CD4-positive, alpha-beta T cell treated with Interleukin-15 for 4 hours (primary cell): ENCODE measurements at regions not wholly inside any gene's neighbourhood (a gene's known extent, or its start where the extent isn't known, plus 50 kb on each side); places are given as distances from the start of the nearest gene placed in this dataset.

Source experiments
- DNase-seq: peaks from one replicate; pipeline ENCODE4 v3.0.0-alpha.2; 2020; ENCODE audit warnings: low spot score

DNA sequence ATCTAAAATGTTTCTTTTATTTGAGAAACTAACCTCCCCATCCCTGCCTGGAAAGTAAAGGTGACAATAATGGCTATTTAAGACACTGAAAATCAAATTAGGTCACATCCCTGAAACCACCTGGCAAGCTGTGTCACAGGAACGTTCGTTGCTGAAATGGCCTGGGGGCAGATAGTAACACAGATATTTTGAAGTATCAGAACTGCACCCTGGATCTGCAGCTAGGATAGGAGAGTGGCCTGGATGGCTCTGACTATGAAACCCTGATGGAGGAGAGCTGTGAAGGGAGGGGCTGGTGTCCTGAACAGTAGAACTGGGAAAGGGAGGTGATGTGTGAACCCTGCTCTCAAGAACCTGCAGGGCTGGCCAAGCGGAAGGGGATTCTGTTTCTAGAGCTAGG, 648.3 kb upstream of the CFAP20DC start:
- no peak for DNase-seq

DNA sequence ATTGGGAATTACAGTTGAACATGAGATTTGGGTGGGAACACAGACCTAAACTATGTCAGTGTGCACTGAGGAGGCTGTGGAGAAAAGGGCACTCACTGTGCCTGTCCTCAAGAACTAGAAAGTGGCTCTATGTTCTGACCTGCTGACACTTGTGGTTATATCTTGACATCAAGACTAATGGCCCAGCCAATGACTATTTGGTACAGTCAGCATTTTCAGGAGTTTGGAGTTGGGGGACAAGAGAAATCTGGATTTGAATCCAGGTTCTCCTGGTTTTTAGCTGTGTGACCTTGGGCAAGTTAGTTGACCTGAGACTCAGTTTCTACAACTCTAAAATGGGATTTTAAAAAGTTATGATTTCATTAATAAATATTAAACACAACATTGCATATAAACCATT, 647.0 kb upstream of the CFAP20DC start:
- DNase-seq = no peak

DNA sequence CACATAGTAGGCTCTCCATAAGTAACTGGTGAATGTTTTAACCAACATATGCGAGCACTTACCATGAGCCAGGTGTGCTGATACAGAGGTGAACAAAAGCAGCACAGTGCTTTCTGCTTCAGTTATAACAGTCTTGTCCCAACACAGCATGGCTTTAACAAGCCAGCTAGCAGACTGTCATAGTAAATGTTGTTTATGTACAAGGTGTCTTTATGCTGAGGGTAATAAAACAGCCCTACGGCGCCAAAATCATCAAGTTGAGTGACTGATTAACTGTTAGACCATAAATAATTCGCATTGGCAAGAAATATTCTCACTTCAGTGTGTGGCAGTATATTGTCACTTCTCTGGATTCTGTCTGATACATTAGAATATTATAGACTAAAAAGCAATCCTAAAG, 646.0 kb upstream of the CFAP20DC start:
- no peak for DNase-seq

DNA sequence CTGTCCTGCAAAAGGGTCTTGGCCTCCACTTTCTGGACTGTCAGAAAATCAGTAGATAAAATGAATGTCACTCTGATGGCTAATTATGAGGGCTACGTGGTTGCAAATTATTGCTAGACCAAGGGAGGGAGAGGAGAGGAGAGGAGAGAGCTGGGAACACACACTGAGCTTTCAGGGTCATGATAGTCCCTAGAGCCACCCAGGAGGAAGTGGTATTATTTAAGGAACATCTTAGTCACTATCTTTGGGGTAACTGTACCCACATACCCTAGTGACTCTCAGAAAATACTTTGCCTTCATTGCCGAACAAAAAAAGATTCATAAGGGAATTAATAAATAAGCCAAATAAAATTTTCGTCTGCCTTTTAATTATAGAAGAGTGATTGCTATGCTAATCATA, 642.3 kb upstream of the CFAP20DC start:
- DNase-seq = no peak

DNA sequence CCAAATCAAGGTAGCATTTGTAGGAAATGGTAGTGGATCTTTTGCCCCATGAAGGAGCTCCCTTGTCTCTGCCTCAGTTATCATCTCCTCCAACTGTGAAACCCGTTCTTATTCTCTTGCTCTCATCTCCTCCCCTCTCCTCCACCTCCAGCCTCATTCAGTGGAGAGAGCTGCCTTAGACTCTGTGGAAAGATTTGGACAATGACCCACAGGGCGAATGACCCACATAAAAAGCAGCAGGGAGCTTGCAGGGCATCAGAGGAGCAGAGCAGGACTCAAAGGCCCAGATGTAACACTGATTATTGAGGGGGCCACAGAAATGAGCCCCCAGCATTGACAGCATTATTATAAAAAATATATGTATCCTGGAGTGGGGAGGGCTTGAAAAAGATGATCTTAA, 641.1 kb upstream of the CFAP20DC start:
- no peak for DNase-seq

DNA sequence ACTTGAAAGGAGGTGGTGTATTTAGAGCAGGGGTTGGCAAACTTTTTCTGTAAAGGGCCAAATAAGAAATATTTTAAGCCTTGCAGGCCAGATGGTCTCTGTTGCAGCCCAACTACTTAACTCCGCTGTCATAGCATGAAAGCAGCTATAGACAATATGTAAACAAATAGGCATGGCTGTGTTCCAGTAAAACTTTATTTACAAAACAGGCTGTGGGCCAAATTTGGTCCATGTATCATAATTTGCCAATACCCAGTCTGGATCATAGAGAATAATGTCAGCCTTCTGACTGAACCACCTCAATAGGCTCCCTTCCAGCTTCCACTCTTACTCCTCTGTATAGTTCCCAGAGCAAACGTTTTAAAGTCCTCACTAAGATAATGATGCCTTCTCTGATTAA, 638.8 kb upstream of the CFAP20DC start:
- no peak for DNase-seq

DNA sequence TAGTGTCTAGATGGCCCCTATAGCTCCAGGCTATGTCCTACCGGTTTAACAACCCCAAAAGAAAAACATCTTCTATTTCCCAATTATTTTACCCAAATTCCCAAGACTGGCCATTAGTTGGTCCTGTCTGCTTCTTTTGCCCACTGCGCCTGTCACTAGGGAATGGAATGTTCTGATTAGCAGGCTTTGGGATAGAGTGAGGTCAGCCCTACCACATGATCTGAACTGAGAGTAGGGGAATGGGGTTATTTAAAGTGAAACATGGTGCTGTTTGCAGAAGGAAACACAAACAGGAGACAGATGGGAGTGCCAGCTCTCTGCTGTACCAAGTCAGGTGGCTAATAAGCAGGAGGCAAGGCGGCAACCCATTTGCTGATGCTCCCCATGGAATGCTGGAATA, 635.6 kb upstream of the CFAP20DC start:
- no peak for DNase-seq

DNA sequence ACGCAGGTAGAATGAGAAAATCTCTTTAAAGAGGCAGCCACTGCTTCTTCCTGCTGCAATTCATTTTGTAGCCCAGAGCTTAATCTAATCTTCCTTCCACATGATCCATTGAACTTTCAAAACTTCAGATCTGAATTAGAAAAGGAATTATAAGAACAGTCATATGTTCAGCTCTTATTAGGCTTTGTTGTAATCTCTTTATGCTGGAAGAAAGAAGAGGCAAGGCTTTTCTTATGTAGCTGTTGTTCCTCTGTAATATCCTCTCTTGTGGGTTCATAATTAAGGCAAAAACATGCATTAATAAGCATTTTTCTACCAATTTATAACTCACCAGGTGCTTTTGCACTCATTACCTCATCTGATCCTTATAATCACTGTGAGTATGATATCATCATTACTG, 634.9 kb upstream of the CFAP20DC start:
- no peak for DNase-seq

DNA sequence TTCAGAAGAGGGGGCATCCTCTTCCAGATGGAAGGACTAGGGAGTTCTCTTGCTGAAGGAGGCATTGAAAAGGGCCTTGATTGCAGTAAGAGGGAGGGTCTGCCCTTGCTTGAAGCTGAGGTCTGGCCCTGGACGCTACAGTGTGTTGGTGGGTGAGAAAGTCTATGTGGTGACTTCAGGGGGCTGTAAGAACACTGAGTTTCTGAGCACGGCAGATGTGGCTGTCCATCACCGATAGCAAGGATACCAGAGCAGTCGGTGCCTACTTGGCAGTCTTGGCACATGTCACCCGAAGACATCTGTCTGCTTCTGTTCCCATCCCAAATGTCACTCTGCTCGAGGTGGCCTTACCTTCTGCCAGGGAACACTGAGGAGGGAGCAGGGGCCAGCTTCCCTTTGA, 631.1 kb upstream of the CFAP20DC start:
- no peak for DNase-seq

DNA sequence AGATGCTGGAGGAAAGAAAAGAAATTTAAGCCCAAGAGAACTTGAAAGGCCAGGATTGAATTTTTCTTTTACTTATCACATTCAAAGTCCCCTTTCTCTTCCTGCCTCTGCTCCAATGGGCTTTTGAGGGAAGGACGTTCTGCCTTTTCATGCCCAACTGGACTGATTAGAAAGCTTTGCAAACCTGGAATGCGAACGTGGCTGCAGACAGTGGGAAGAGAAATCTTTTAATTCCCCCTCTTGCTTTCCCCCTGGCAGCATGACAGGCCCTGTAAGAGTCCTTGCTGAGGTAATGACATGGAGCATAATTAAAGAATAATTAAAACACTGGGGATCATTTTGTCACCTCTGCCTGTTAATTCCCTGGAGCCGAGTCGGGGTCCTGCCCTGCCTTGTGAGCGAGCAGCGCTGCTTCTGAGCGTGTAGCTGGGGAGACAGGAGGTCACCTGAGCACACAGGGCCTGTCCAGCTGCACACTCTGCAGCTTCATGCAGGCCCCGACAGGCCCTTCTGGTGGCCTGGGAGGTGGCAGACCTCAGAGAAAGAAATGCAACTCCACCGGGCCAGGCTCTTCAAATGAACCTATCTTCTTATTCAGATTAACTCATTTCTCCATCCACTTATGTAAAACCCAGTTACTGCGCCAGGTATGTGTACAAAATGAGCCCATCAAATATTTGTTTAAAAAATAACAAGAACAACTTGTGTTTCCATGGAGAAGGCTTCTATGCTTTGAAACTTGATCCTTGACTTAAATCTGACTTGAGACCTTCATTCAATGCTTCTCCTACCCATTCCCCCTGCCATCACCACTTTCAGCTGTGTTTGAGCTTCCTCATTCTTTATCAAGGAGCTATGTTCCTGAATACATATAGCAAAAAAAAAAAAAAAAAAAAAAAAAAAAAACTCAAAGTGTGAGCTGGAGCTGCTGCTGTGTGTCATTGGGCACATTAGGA, 628.2 kb upstream of the CFAP20DC start:
- no peak for DNase-seq

DNA sequence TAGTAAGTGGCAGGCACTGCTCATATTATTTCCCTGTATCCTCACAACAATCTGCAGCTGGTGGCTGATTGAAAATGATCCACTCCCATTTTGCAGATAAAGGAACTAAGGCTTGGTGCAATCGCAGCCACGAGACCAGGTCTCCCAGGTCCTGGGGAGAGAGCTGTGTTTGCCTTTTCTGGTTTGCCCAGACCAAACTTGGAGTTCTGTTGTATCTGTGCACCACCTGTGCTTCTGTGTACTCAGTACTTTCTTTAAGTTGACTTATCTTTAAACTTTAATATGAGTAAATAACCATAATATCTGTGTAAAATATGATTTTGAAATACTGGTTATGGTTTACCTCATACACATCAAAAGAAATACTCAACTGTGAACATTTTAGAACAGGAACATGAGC, 625.7 kb upstream of the CFAP20DC start:
- no peak for DNase-seq

DNA sequence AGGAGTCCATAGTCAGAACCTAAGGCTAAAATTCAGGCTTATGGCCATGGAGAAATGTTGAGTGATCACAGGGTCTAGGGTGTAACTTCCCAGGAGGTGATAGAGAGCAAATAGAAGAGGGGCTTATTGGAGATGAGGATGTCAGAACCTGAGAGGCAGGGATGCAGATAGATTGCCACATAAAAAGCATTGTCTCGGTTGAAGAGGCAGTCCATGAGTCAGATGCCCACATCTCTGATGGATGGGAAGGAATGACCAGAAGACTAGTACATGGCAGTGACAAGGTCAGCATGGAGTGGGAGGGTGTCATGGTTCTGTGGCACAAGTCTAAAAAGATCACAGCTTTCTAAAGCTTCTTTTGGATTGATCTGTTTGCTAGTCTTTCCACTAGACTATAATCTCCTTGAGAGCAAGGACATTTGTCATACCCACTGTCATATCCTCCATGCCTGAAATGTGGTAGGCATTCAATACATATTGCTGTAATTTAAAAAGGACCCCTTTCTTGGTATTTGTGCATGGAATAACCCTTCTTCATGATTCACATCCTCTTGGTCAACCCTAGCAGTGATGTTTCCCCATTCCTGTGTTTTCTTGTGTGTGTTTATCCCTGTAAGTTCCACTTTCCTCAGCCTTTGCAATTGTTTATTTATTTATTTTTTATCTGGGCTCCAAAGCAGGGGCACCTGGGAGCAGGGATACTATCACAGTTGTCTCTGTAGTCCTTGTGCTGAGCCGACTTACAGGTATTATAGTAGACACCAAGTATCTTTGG, 613.4 kb upstream of the CFAP20DC start:
- DNase-seq = no peak

DNA sequence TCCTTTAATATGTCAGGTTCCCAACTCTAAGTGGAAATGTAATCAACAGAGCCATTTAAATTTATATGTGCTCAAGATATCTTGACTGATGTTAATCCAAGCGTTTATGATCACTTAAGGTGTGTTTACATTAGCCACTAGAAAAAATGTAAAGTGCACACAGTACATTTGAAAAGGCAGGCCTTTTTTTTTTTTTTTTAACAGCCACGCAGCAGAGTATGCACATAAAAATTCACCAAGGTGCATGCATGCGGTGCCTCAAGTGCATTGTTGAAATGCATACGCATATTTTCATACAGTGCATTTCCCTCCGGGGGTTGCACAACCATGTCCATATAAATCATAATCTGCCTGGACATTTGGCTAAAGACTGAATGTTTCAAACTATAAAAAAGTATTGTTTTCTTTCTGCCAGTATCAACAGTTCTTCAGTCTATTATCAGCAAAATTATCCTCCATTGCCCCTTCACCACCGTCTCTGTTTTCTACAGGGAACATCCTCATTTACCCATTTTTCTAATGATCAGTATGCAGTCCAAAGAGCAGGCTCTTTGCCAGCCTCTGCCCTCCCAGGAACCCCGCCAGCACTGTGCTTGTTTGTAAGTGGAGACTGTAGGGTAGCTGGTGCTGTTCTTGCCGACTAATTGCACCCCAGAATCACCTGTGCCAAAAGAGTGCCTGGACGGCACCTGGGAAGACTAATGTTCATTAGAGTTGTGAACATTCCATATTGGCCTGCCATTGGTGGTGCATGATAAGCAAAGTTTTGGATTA, 611.2 kb upstream of the CFAP20DC start:
- DNase-seq = no peak

DNA sequence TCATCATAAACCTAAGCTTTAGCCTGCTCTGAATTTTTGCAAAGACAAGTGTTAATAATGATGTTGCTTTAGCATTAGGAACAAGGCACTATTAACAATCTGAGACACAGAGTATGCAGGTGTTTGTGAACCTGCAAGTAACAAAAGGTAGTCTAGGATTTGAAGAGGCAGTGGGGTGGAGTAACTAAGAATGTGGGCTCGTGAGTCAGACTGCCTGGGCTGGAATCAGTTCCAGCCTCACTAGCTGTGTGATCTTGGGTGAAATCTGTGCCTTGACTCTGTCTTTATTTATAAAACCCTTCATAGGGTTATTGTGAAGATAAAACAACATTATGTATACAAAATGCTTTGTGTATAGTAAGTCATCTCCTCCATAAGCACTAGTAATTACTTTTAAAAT, 610.6 kb upstream of the CFAP20DC start:
- DNase-seq = no peak

DNA sequence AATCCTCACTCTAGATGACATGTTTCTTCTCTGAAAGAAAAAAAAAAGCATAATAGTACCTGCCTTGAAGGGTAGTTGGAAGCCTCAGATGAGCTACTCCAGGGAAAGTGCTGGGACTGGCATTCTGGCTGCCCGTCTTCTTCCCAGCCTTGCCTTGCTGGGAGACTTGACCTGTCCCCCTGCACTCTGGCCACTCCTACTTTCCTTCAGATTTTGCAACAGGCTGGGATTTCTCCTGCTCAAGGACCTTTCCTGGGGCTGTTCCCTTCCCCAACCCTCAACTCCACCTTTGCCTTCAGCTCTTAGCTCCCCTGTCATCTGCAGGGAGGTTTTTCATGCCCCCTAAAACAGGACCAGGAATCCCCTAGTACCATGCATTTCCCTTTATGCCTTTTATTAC, 609.9 kb upstream of the CFAP20DC start:
- no peak for DNase-seq

DNA sequence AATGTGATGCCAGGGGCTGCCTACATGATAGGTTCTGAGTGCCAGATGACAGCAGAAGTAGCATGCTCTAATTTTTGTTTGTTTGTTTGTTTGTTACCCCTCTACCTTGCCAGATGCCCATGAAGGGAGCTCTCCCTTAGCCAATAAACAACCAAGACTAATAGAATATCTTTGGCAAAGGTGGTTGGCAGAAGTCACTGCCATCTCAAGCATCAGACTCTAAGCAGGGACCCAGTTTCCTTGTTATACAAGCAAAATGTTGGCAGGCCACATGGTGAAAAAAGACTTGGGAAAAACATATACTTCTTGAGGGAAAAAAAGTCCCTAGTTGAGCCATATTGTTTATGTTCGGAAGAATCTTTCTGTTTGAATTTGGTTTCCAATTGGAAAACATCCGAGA, 609.0 kb upstream of the CFAP20DC start:
- DNase-seq = no peak

DNA sequence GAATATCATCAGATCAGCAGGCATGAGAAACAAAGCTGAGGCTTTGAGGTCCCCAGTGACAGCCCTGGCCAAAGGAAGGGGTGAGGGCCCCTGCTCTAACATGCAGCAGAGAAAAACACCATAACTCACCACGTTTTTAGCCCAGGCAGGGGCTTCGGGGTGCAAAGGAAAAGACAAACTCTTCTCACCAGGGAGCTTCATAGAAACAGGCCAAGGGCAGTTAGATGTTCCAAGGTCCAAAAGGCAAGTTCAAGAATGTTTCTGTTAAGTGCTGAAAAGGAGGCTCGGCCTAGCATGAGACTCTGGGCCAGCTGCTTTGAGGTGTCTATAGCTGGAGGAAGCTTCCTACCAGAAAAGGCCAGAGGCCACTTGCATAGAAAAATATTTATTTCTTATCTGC, 608.4 kb upstream of the CFAP20DC start:
- DNase-seq = no peak

DNA sequence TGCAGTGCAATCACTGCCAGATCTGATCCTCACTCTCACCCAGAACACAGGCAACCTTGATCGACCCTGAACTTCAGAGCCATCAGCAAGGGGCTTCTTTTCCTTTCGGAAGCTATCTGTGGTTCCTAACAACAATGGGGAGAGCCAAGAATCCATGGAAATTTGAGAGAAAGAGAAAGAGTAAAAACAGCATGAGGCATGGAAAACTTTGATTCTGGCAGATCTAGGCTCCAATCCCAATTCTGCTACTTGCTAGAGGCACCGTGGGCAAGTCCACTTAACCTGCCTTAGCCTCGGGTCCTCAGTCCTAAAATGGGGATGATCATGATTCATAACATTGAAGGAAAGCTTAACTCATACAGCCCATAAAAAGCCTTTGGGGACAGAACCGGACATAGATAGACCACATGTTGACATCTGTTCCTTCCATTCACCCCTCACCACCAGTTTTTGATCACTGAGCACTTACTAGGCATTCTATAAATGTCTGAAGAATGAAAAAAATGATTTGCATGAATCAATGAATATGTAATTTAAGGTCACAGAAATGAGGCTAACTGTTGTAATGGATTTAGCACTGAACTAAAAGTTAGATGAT, 605.7 kb upstream of the CFAP20DC start:
- DNase-seq = no peak

DNA sequence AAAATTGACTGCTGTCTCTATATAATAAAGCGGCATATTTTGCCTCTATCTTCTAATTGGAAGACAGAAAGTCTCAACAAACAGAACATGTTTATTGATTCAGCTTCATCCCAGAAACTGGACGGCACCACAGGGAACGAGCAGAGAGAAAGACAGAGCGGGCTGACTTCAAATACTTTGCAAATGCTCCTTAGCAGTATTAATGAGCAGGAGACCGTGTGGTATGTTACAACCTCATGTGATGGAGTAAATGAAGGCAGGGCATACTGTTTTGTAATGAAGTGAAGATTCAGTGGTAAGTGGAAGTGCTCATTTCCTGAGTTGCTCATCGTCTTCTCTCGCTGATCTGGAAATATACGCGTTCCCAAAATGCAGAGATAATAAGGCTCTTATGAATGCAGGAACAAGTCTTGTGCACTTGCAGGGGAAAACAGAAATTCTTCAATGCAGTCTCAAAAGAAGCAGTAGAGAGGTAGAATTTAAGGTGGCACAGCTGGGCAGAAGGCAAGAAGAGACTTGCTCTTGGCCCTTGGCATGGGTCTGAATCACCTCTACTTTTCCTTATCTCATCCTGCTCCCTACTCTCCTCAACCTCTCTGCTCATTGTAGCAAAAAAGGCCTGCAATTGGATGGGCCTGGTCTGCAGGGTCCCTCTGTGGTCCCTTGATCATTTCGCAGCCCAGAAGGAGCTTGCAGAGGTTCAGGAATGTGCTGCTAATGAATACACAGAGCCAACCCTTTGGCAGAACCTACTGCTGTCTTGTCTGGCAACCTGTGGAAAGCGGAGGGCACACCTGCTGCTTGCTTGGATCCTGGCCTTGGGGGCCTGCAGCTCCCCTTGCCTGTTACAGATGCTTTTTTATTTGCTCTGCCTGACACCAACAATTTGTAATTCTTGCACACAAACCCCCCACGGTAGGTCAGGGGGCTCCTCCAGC, 604.9 kb upstream of the CFAP20DC start:
- no peak for DNase-seq

DNA sequence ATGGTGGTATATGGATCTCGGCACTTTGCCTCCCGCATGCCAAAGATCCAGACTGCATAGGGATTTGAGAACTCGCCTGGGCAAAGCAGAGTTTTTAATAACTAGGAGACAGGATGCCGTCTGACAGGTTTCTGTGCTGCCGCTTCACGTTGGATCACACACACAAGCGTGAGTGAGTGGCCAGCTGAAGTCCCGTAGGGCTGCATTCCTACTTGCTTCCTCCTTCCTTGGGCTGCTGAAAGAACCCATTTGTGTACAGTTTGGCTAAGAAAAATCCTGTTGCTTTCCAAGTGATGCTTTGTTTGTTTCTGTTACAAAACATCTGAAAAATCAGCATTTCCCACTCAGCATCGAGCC, 604.3 kb upstream of the CFAP20DC start:
- DNase-seq = no peak
